SH-SY5Y (cell line): ENCODE measurements at regions not wholly inside any gene's neighbourhood (a gene's known extent, or its start where the extent isn't known, plus 50 kb on each side); places are given as distances from the start of the nearest gene placed in this dataset.

Experiments used
- GATA2 ChIP-seq: IDR thresholded peaks from 2 replicates; pipeline ENCODE4 v1.6.1; 2011; ENCODE audit warnings: mild to moderate bottlenecking, low read depth, low read length
- GATA3 ChIP-seq: IDR thresholded peaks from 2 replicates; pipeline ENCODE4 v1.6.1; 2011; ENCODE audit warnings: low read depth, mild to moderate bottlenecking, low read length, moderate library complexity

DNA sequence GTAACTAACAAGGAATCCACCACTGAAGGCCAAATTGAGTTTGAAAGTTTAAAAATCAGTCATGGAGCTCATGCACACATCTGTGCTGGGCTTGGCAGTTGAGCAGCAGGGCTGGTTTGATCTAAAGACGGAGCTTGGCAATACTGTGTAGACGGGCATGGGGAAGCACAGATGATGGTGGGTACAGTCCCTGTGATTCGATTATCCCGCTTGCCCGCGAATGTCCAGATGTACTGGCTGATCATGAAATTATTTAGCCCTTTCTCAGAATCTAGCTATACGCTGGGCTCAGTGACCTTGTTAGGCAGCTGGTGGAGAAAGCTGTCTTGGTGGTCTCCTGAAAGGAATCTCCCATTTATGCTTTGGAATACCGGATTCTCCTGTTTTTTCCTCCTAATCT lies 74.8 kb upstream of the SOX11 start:
- TF ChIP-seq GATA3 = no peak
- no peak for TF ChIP-seq GATA2
